NT2/D1 (cell line): ENCODE measurements at regions not wholly inside any gene's neighbourhood (a gene's known extent, or its start where the extent isn't known, plus 50 kb on each side); places are given as distances from the start of the nearest gene placed in this dataset.

Experiments
- SUZ12 ChIP-seq: IDR thresholded peaks from 2 replicates; pipeline ENCODE4 v1.6.1; 2011; ENCODE audit not compliant: insufficient read length, insufficient read depth; ENCODE audit errors: extremely low read depth
- YY1 ChIP-seq: IDR thresholded peaks from 2 replicates; pipeline ENCODE4 v1.6.1; 2011; ENCODE audit not compliant: insufficient read length, insufficient read depth
- ZNF274 ChIP-seq: IDR thresholded peaks from 2 replicates; pipeline ENCODE4 v1.6.1; 2011; ENCODE audit warnings: mild to moderate bottlenecking, low read depth, low read length

GRCh38 chr5:145015146-145015545, 820.0 kb downstream of the PRELID2 start:
- TF ChIP-seq SUZ12 (no peak), YY1 (no peak), ZNF274 (no peak)
